WERI-Rb-1 (cell line): ENCODE measurements at regions not wholly inside any gene's neighbourhood (a gene's known extent, or its start where the extent isn't known, plus 50 kb on each side); places are given as distances from the start of the nearest gene placed in this dataset.

ENCODE experiments used
- DNase-seq: peaks from one replicate; pipeline ENCODE4 v3.0.0-alpha.2; 2020
- H3K27ac ChIP-seq: fragments of 250-450 bp; sonication (Bioruptor Pico); 2 replicates; pipeline ENCODE4 v1.5.1; 2020; ENCODE audit warnings: mild to moderate bottlenecking, moderate library complexity
- H3K27me3 ChIP-seq: fragments of 250-450 bp; sonication (Bioruptor Pico); 2 replicates; pipeline ENCODE4 v1.5.1; 2021; ENCODE audit warnings: mild to moderate bottlenecking, low read depth, moderate library complexity; ENCODE audit not compliant: insufficient read depth, severe bottlenecking
- H3K36me3 ChIP-seq: fragments of 250-450 bp; sonication (Bioruptor Pico); 2 replicates; pipeline ENCODE4 v1.5.1; 2020; ENCODE audit warnings: mild to moderate bottlenecking, moderate library complexity
- H3K4me3 ChIP-seq: 2 replicates; pipeline ENCODE4 v1.5.1; 2011; ENCODE audit warnings: low read depth, mild to moderate bottlenecking, control low read depth, low read length
- H3K9me3 ChIP-seq: fragments of 250-450 bp; sonication (Bioruptor Pico); 2 replicates; pipeline ENCODE4 v1.5.1; 2021; ENCODE audit warnings: mild to moderate bottlenecking, moderate library complexity; ENCODE audit not compliant: severe bottlenecking
- CTCF ChIP-seq: IDR thresholded peaks from 2 replicates; pipeline ENCODE4 v1.5.1; 2011; ENCODE audit warnings: low read depth, mild to moderate bottlenecking, control low read depth, inconsistent platforms, low read length

DNA sequence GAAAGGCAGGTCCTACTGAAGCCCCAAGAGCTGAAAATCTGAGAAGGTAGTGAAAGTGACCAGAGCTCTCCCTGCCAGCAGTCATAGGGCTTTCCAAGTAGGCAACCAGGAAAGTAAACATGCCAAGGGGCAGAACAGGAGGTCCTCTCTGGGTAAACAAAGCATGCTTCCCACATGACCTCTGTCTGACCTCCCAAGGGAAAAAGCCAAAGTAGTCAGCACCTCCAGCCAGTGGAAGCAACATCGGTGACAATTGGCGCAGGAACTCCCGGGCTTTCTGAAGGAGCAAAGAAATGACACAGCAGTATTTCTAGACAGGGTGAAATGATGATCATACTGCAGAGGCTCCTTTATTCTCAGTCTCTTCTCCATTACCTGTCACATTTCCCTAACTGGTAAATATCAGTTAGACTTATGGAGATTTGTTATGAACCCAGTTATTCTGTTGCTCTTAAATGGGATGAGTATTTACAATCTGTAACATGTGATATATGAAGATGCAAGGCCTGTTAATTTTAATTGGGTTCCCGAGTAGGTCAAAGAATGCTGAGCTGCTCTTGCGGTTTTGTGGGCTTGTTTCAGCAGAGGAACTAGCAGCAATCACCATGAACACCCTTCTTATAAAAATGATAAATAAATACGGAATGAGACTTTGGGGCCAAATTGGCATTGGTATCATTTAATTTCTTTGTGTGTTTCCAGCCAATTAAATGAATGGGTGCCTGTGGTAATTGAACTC lies 321.0 kb downstream of the RND3 start:
- no peak for TF ChIP-seq CTCF
- Histone ChIP-seq H3K9me3 (no peaks in the 10 kb centered on the region), H3K4me3 (no peak overlapping the region), H3K27ac (no peak overlapping the region), H3K27me3 (no peaks in the 10 kb centered on the region), H3K36me3 (no peaks in the 10 kb centered on the region)
- DNase-seq = no peak

DNA sequence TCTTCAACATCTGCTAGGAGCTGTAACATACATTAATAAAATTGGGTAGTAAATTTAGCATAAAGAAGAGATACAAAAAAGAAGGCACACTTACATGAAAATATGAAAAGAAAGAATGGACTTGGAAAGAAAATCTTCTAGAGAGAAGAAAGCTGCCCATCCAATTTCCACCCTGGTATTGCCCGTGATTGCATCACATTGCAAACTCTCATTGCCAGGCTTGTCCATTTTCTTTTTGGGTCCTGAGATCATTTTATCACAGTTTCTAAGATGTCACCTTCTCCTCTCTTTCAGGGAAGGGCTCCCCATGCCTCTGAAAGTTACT lies 321.5 kb downstream of the RND3 start:
- Histone ChIP-seq H3K27me3 (no peaks in the 10 kb centered on the region), H3K4me3 (no peak overlapping the region), H3K27ac (no peak overlapping the region), H3K36me3 (no peaks in the 10 kb centered on the region), H3K9me3 (no peaks in the 10 kb centered on the region)
- no peak for DNase-seq
- TF ChIP-seq CTCF = no peak

- no peak for DNase-seq
- no peak overlapping the region for H3K4me3 ChIP-seq
- H3K27me3 ChIP-seq = no peaks in the 10 kb centered on the region
- TF ChIP-seq CTCF = no peak
- H3K36me3 ChIP-seq = no peaks in the 10 kb centered on the region
- H3K9me3 ChIP-seq = no peaks in the 10 kb centered on the region
- no peak overlapping the region for H3K27ac ChIP-seq
These were observed 322.0 kb downstream of the RND3 start for GRCh38 chr2:150165442-150165841.

DNA sequence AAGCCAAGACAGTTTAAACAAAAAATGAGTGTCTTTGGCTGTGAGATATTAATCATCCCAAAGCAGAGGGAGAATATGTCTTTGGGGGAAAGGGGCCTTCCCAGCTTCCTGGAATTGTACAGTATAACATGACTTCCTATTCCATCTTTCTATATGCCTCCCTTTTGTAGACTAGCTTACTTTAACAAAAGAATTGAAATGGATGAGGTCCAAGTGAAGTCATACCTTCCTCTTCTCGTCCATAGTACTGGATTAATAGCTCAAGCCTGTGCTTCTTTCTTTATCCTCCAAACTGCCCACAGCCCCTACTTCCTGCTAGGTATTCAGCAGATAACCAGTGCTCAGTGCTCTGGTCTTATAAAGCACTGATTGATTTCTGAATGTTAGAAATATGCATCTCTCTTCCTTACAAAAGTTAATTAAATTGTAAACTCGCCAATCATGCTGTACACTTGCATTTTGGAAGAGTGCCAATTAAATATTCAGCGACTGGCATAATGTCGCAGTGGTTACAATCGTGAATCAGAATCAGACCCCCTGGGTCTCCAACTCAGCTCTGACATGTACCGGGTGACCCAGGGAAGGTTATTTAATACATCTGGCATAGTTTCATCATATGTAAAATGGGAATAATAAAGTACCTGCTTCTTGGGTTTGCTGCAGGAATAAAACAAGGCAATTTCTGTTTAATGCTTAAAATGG lies 325.1 kb downstream of the RND3 start:
- H3K27ac ChIP-seq = no peak overlapping the region
- no peak for TF ChIP-seq CTCF
- H3K36me3 ChIP-seq = no peaks in the 10 kb centered on the region
- H3K4me3 ChIP-seq = no peak overlapping the region
- no peaks in the 10 kb centered on the region for H3K27me3 ChIP-seq
- H3K9me3 ChIP-seq = no peaks in the 10 kb centered on the region
- no peak for DNase-seq

GRCh38 chr2:150160058-150160457 lies 327.4 kb downstream of the RND3 start:
- H3K36me3 ChIP-seq = no peaks in the 10 kb centered on the region

More at GRCh38 chr2:150160058-150160457, 327.4 kb downstream of the RND3 start:
- TF ChIP-seq CTCF = no peak
- H3K4me3 ChIP-seq = no peak overlapping the region
- no peaks in the 10 kb centered on the region for H3K9me3 ChIP-seq
- H3K27me3 ChIP-seq = no peaks in the 10 kb centered on the region
- no peak for DNase-seq
- H3K27ac ChIP-seq = no peak overlapping the region
